Right lobe of liver (tissue), 4 donors: ENCODE measurements at regions not wholly inside any gene's neighbourhood (a gene's known extent, or its start where the extent isn't known, plus 50 kb on each side); places are given as distances from the start of the nearest gene placed in this dataset.

ENCODE experiments used
- CTCF ChIP-seq, 4 donors: fragments of 200-600 bp in 3 of 4; fragments of 450-650 bp in 1 of 4; IDR thresholded peaks; one replicate each; pipeline versions ENCODE4 v1.5.1 to v1.8.0; 2016 to 2022; ENCODE audit warnings: antibody characterized with exemption in 4 of 4, mild to moderate bottlenecking in 2 of 4
- POLR2A ChIP-seq: fragments of 450-650 bp; IDR thresholded peaks from one replicate; pipeline ENCODE4 v1.6.1; 2017; ENCODE audit warnings: antibody characterized with exemption, mild to moderate bottlenecking
- donor health status: DM: no; HTN: no; CAD: no.
- donor health status: DM: no; HTN: no; CAD: no.
- donor health status: DM: no; HTN: yes; CAD: no.

GRCh38 chr15:87155771-87156170 is 1076.1 kb downstream of the AGBL1 start:
- TF ChIP-seq POLR2A, result no peak
- no peak for TF ChIP-seq CTCF (IDR thresholded peaks at IDR 0.05)
